IMR-90 (cell line): ENCODE measurements at regions not wholly inside any gene's neighbourhood (a gene's known extent, or its start where the extent isn't known, plus 50 kb on each side); places are given as distances from the start of the nearest gene placed in this dataset.

Experiments used
- BHLHE40 ChIP-seq: fragments of 150-350 bp; IDR thresholded peaks from 2 replicates; pipeline ENCODE4 v1.6.1; 2016; ENCODE audit warnings: mild to moderate bottlenecking, low read depth, low read length
- CEBPB ChIP-seq: IDR thresholded peaks from 2 replicates; pipeline ENCODE4 v1.6.1; 2012; ENCODE audit warnings: low read depth, low read length, improper control_type of control experiment
- CHD1 ChIP-seq: IDR thresholded peaks from 2 replicates; pipeline ENCODE4 v1.6.1; 2012; ENCODE audit warnings: low read depth, low read length, improper control_type of control experiment
- FOS ChIP-seq: fragments of 150-350 bp; IDR thresholded peaks from 2 replicates; pipeline ENCODE4 v1.6.1; 2016; ENCODE audit warnings: low read depth, low read length
- MAZ ChIP-seq: IDR thresholded peaks from 2 replicates; pipeline ENCODE4 v1.6.1; 2012; ENCODE audit warnings: low read depth, mild to moderate bottlenecking, low read length, improper control_type of control experiment, moderate library complexity, borderline replicate concordance
- MXI1 ChIP-seq: IDR thresholded peaks from 2 replicates; pipeline ENCODE4 v1.6.1; 2012; ENCODE audit warnings: low read depth, mild to moderate bottlenecking, low read length, moderate library complexity, borderline replicate concordance
- NFE2L2 ChIP-seq: fragments of 150-350 bp; IDR thresholded peaks from 2 replicates; pipeline ENCODE4 v1.6.1; 2016; ENCODE audit warnings: low read depth, mild to moderate bottlenecking, low read length
- POLR2A ChIP-seq: IDR thresholded peaks from 2 replicates; pipeline ENCODE4 v1.6.1; 2012; ENCODE audit warnings: mild to moderate bottlenecking, low read depth, low read length
- RAD21 ChIP-seq: IDR thresholded peaks from 2 replicates; pipeline ENCODE4 v1.6.1; 2012; ENCODE audit warnings: low read length, improper control_type of control experiment
- RCOR1 ChIP-seq: IDR thresholded peaks from 2 replicates; pipeline ENCODE4 v1.6.1; 2012; ENCODE audit warnings: mild to moderate bottlenecking, low read length, improper control_type of control experiment; ENCODE audit not compliant: insufficient replicate concordance
- SMC3 ChIP-seq: fragments of 150-350 bp; IDR thresholded peaks from 2 replicates; pipeline ENCODE4 v1.6.1; 2016; ENCODE audit warnings: low read depth, mild to moderate bottlenecking, antibody characterized with exemption, low read length, moderate library complexity
- TF ChIP-seq, protein P1 (sequence below): conservative IDR thresholded peaks from 2 replicates; pipeline ENCODE4 v1.5.1; 2012; ENCODE audit warnings: mild to moderate bottlenecking, low read depth, low read length, improper control_type of control experiment
- TF ChIP-seq, protein P2 (sequence below): fragments of 150-350 bp; IDR thresholded peaks from 2 replicates; pipeline ENCODE4 v1.6.1; 2017; ENCODE audit warnings: mild to moderate bottlenecking, antibody characterized with exemption, low read length, low read depth

DNA sequence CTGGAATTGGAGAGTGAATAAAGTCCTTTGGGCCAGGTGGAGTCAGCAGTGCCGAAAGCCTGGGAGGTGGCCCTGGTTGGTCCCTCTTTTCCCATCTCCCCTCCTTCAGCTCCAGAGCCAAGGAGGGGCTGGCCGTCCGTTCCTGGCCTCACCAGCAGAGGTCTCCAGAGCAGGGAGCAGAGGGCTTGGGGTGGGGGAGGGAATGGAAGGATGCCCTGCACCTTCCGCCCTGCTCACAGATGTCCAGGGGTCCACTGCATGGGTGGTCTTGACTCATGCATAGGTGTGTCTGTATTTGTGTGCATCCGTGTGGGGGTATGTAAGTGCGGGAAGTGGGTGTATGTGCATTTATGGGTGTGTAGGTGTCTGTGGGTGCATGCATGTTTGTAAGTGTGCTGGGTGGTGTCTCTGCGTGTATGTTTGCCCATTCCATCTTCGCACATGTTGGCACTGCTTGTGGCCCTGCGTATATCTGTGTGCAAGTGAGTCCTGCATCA lies 201.8 kb downstream of the ZFP36L2 start:
- TF ChIP-seq, protein P1, sequence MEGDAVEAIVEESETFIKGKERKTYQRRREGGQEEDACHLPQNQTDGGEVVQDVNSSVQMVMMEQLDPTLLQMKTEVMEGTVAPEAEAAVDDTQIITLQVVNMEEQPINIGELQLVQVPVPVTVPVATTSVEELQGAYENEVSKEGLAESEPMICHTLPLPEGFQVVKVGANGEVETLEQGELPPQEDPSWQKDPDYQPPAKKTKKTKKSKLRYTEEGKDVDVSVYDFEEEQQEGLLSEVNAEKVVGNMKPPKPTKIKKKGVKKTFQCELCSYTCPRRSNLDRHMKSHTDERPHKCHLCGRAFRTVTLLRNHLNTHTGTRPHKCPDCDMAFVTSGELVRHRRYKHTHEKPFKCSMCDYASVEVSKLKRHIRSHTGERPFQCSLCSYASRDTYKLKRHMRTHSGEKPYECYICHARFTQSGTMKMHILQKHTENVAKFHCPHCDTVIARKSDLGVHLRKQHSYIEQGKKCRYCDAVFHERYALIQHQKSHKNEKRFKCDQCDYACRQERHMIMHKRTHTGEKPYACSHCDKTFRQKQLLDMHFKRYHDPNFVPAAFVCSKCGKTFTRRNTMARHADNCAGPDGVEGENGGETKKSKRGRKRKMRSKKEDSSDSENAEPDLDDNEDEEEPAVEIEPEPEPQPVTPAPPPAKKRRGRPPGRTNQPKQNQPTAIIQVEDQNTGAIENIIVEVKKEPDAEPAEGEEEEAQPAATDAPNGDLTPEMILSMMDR = peak; percentile 71
- TF ChIP-seq POLR2A (no peak), CHD1 (no peak), RAD21 (peak; percentile 86), MXI1 (no peak), SMC3 (peak; percentile 83), RCOR1 (no peak), BHLHE40 (no peak), FOS (no peak), NFE2L2 (no peak), CEBPB (no peak), MAZ (peak; percentile 36; the same call in 1 of the 2 replicates)
- TF ChIP-seq, protein P2, sequence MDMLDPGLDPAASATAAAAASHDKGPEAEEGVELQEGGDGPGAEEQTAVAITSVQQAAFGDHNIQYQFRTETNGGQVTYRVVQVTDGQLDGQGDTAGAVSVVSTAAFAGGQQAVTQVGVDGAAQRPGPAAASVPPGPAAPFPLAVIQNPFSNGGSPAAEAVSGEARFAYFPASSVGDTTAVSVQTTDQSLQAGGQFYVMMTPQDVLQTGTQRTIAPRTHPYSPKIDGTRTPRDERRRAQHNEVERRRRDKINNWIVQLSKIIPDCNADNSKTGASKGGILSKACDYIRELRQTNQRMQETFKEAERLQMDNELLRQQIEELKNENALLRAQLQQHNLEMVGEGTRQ = no peak
